ENCODE measurements at regions not wholly inside any gene's neighbourhood (a gene's known extent, or its start where the extent isn't known, plus 50 kb on each side); places are given as distances from the start of the nearest gene placed in this dataset.

GRCh38 chr18:78825168-78825567 is 154.4 kb upstream of the SALL3 start:
- TF ChIP-seq POLR2A (IDR thresholded peaks at IDR 0.05) (no peak), CTCF (IDR thresholded peaks at IDR 0.05) (no peak)
